GM19452 (cell line): ENCODE measurements at regions not wholly inside any gene's neighbourhood (a gene's known extent, or its start where the extent isn't known, plus 50 kb on each side); places are given as distances from the start of the nearest gene placed in this dataset.
"Not testable (repeated sequence)": the region's sequence is repeated elsewhere in the genome, so short reads cannot be mapped to it uniquely, and the experiment has no call there.

Source experiments
- ATAC-seq: cut with Tn5 transposase; IDR thresholded peaks from one replicate; pipeline ENCODE4 v1.9.1; 2021; ENCODE audit not compliant: unreplicated experiment

- no peak for ATAC-seq
Observed at GRCh38 chr1:232422898-232423297, 207.0 kb downstream of the SIPA1L2 start.

GRCh38 chr1:232422098-232422497 is 207.8 kb downstream of the SIPA1L2 start:
- ATAC-seq = no peak

- no peak for ATAC-seq
Observed at GRCh38 chr1:232421143-232421796, 208.7 kb downstream of the SIPA1L2 start.

DNA sequence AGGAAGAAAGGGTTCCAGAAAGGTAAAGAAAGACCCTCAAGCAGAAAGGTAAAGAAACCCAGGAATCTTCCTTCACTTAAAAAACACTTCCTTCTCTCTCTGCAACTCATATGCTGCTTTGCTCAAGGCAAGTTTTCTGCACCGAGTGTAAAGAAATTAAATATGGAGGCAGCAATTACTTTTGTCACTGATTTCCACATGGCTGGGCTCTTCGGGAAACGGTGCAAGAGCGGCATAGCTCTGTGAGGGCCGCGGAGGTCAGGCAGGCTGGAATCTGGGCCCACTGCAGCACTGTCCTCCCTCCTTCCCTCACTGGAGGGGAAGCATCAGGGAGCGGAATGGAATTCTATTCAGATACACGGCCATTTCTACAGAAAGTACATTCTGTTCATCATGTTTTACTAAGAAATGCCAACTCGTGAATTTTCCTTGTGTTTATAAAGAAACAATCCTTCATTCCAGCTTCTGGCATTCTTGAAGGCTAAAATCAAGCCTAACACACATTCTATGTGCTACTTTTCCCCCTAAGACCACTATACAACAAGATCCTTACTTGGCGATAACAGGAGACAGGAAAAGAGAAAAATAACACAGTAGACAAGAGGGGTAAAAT is 212.2 kb downstream of the SIPA1L2 start:
- no peak for ATAC-seq

DNA sequence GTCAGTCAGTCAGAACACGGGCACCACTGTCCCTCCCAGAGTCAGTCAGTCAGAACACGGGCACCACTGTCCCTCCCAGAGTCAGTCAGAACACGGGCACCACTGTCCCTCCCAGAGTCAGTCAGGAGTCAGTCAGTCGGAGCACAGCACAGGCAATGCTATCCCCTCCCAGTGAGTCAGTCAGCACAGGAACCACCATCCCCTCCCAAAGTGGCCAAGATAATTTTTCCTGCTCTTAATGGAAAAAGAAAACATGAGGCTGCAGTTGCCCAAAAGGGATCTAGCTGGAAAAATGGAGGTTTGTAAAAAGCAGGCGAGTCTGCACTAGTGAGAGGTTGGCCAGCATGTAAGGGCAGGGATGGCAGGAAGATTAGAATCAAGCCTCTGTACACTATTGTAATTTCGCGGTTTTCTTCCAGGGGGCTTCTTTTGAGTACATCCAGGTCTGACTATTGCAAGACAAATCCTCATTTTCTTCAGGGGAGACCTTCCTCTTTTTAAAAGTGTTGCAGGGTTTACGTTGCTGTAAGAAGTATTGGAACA is 213.8 kb downstream of the SIPA1L2 start:
- no peak for ATAC-seq

DNA sequence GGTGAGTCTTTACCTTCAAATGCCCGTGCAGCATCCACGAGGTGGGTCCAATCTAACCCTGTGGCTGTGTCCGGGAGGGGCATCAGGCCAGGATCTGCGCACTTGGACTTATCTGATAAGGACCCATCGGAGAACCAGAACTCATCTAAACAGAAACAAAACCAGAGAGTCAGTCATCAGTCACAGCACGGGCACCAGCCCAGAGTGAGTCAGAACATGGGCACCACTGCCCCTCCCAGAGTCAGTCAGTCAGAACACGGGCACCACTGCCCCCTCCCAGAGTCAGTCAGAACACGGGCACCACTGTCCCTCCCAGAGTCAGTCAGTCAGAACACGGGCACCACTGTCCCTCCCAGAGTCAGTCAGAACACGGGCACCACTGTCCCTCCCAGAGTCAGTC is 214.5 kb downstream of the SIPA1L2 start:
- ATAC-seq = not testable (repeated sequence)

GRCh38 chr1:232414100-232414499 is 215.8 kb downstream of the SIPA1L2 start:
- no peak for ATAC-seq

DNA sequence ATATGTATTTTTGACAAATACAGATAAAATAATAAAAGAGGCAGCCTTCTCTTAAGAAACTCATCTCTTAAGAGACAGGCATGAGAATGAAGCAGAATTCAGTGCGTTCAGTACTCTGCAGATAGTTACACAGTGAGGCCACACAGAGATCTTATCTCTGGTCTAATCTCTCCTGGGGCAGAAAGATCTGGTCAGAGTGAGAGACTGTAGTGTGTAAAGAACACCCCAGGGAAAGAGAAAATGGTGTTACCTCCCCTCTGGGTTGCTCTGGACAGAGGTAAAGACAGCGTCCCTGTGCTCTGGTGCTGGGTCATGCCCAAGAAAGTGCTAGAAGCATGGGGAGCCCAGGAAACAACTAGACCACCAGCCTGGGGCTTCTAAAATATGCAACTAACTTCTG is 216.3 kb downstream of the SIPA1L2 start:
- ATAC-seq = no peak

- no peak for ATAC-seq
Observed at GRCh38 chr1:232409584-232409983, 220.3 kb downstream of the SIPA1L2 start.

GRCh38 chr1:232407120-232407519 is 222.8 kb downstream of the SIPA1L2 start:
- no peak for ATAC-seq

DNA sequence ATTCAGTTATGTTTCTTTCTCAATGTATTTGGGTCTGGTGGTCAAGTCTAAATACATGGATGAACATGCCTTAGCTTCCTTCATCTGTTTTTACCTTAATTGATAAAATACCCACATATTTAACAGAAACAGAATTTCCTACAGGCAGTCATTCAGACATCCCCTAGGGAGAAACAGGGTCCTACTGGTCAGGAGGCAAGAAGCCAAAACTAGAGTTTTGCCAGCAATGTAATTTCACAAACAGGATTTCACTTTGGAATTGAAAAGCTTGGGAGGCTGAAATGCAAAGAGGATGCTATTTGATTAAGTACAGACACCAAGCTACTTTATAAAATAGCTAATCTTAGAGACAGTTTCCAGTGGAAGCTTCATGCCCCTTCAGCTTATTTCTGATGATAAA is 224.2 kb downstream of the SIPA1L2 start:
- ATAC-seq = no peak

DNA sequence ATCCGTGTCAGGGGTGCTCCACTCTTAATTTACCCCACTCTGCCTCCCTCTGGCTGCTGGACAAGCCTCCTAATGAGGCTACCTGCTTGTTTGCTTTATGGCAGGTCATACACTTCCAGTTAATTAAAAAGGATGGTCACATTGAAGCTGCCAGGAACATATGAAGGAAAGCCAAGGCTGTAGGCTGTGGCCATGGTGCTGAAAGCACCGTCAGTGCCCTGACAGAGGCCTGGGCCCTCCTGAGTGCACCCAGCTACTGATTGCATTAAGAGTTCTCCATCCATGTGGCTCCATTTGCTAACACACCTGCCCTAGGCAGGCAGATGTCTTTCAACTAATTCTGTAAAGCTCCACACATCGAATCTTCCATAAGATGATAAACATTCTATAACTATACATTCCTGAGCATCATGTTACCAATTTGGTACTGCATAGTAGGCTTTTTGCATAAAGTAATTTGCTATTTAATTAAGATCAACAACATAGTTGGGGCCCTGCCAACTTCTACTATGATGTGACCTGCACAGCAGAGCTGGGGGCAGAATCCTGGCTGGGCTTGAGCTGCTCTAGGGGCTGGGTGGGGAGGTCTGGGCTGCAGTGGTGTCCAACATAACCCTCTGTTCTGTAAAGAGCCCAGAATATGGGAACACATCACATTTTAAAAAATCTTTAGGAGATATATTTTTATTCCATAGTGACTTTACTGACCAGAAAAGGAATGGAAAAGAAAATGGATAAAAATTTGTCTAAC is 224.8 kb downstream of the SIPA1L2 start:
- ATAC-seq = no peak

- no peak for ATAC-seq
Observed at GRCh38 chr1:232404227-232404626, 225.7 kb downstream of the SIPA1L2 start.

DNA sequence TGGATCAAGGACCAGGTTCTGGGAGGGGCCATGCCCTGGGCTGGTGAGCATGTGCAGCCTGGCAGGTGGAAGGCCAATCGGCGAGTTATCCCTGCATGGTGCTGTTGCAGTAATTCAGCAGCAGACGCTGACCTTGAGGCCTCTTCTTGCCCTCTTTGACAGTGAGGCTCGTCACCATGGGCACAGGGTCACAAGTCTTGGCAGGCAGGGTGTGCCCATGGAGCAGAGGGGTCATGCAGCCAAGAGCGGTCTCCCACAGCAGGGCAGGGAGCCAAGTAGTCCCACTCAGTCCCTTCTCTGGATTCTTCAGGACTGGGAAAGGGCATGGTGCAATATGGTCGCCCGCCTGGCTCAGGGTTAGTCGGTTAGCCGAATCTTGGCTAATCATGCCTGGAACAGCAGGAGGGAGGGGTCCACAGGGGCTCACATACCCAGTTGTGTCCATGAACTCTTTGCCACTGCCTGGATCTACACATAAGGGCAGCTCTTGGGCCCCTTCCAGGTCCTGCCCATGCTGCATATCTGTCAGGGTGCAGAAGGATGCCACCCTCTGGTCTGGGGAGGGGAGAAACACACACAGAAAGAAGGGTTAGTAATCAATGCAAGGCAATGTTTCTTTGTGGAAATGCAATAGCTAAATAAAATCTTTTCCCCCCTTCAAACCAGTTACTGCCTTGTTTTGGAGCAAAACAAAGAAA is 226.8 kb downstream of the SIPA1L2 start:
- no peak for ATAC-seq

DNA sequence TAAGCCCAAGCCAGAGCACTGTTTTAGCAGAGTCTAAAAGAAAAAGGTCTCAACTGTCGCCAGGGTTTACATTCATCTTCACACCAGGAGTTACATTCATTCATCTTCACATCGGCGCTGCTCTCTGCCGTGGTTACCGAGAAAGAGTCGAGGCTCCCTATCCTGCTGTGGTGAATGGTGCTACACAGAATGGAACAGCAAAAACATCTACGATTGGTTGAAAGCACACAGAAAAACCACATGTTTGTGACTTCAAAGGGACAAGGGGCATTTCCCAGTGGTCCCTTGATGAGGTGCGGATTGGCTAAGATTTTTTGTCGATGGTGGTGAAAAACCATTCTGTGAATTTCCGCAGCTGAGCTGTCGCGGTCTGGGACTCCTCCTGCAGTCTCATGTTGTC is 231.1 kb downstream of the SIPA1L2 start:
- ATAC-seq = no peak

DNA sequence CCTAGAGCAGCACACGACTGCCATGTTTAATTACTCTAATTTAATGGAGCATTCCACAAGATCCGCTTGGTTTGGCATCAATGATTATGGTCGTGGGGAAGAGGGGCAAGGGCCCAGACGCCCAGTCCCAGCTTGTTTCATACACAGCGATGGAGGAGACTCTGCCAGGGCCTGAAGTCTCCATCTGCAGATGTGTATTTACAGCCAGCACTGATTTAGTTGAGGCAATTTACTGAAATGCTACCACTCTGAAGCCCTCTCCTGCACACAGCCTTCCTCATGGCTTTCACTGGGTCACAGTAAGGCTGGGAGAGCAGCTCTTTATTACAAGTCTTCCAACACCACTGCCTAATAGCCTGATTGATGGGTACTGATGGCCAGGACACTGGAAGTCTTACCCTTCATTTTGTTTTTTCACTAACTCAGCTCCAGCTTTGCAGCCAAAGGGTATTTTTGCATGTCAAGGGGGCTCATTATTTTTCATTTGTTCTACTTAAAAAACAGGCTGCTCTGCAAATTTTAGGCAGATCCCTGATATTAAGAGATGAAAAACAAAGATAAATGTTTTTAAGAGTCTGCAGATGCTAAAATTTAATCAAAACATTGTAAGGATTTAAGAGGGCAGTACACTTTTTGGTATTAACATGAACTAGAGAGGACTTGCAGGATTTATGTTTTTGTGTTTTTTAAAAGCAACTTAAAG is 236.3 kb downstream of the SIPA1L2 start:
- no peak for ATAC-seq

GRCh38 chr1:232393010-232393409 is 236.9 kb downstream of the SIPA1L2 start:
- no peak for ATAC-seq

DNA sequence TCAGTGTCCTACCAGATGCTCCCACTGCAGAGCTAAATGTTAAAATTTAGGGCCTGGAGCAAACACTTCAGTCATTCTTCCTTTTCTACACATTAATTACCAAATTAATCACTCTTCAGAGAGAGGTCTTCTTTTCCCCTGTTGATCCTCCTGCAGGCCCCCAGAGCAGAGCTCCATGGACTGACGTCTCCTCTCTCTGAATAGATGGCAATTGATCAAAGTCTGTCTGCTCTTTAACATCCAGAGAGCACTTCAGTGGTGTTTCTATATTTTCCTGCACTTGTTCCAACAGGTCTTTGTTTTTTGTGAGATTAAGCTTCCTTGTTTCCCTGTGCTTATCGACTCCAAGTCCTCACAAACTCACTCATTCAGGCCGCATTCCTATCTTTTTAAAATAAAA is 239.3 kb downstream of the SIPA1L2 start:
- ATAC-seq = no peak

DNA sequence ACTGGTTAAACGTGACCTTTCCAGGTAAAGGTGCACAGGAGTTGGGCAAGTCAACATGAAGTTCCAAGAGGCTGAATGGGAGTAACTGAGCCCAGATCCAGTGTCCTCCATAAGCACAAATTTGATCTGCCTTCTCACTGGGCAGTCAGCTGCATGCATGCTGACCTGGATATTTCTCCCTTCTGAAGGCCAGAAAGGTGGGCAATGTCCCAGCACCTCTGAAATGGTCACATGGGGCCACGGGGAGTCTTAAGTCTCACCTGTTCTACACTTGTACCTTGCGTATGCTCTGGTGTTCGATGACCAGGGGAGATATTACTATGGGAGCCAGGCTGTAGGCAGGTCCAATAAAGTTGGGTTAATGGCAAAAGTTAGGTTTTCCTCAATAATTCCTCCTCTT is 240.2 kb downstream of the SIPA1L2 start:
- no peak for ATAC-seq

GRCh38 chr1:232388363-232388762 is 241.6 kb downstream of the SIPA1L2 start:
- no peak for ATAC-seq
